B cell (primary cell): ENCODE measurements at regions not wholly inside any gene's neighbourhood (a gene's known extent, or its start where the extent isn't known, plus 50 kb on each side); places are given as distances from the start of the nearest gene placed in this dataset.

ENCODE experiments used
- ATAC-seq: fragments of 200-7000 bp; cut with Tn5 transposase; one replicate; pipeline ENCODE4 v1.10.0; 2021; ENCODE audit warnings: low read depth, mild to moderate bottlenecking, moderate number of reproducible peaks, moderate library complexity
- CTCF ChIA-PET: fragments of 350-600 bp; sonication (Branson Sonifier 250); formaldehyde crosslinking; loops from one replicate; lab custom pipeline; 2021; ENCODE audit warnings: antibody characterized with exemption, inconsistent platforms; lab: Charles Lee
- POLR2A ChIA-PET: fragments of 350-600 bp; sonication (Branson Sonifier 250); formaldehyde crosslinking; loops from one replicate; lab custom pipeline; 2021; ENCODE audit warnings: antibody characterized with exemption; lab: Charles Lee
- DNase-seq: peaks from one replicate; pipeline ENCODE4 v3.0.0; 2013
- H2AFZ ChIP-seq: 2 replicates; pipeline ENCODE4 v1.6.1; 2012; ENCODE audit warnings: mild to moderate bottlenecking, low read depth, low read length; ENCODE audit not compliant: insufficient read depth, poor library complexity, severe bottlenecking
- H3K27ac ChIP-seq, 2 donors: 1 replicate in 1 of 2; 2 replicates in 1 of 2; pipeline ENCODE4 v1.5.1; 2012 to 2013; ENCODE audit warnings: low read length in 2 of 2, mild to moderate bottlenecking in 2 of 2, moderate library complexity in 1 of 2
- H3K27me3 ChIP-seq, 4 experiments: fragments of 200-600 bp in 1 of 4; sonication (generic) in 1 of 4; replicated peaks in 1 of 4; 1 replicate in 2 of 4; 2 replicates in 2 of 4; pipeline versions ENCODE4 v1.6.1 to v1.7.0; 2013 to 2016; ENCODE audit warnings: low read length in 3 of 4, mild to moderate bottlenecking in 2 of 4, mixed read lengths in 1 of 4, moderate library complexity in 1 of 4; ENCODE audit not compliant: insufficient read depth in 4 of 4, control insufficient read depth in 3 of 4; ENCODE audit errors: control extremely low read depth in 1 of 4
- H3K36me3 ChIP-seq, 2 experiments: replicated peaks in 1 of 2; 1 replicate in 1 of 2; 2 replicates in 1 of 2; pipeline versions ENCODE4 v1.6.1 to v1.7.1; 2013; ENCODE audit warnings: low read length in 1 of 2; ENCODE audit not compliant: insufficient read depth in 2 of 2, control insufficient read depth in 1 of 2; ENCODE audit errors: control extremely low read depth in 1 of 2, extremely low read depth in 1 of 2
- H3K4me1 ChIP-seq, 2 donors: fragments of 200-600 bp in 1 of 2; sonication (generic) in 1 of 2; 1 replicate in 1 of 2; 2 replicates in 1 of 2; pipeline versions ENCODE4 v1.5.1 to v1.6.1; 2013 to 2017; ENCODE audit warnings: low read length in 2 of 2; ENCODE audit not compliant: control insufficient read depth in 2 of 2, insufficient read depth in 2 of 2
- H3K4me2 ChIP-seq: replicated peaks from 2 replicates; pipeline ENCODE3; 2012; ENCODE audit warnings: mild to moderate bottlenecking, low read depth, low read length; ENCODE audit not compliant: poor library complexity, severe bottlenecking
- H3K4me3 ChIP-seq, 5 experiments: fragments of 200-600 bp in 1 of 5; sonication (generic) in 1 of 5; 1 replicate in 3 of 5; 2 replicates in 2 of 5; pipeline versions ENCODE4 v1.5.1 to v1.7.0; 2011 to 2016; ENCODE audit warnings: low read length in 4 of 5, mild to moderate bottlenecking in 4 of 5, low read depth in 2 of 5, control low read depth in 1 of 5, moderate library complexity in 1 of 5; ENCODE audit not compliant: insufficient read depth in 1 of 5; ENCODE audit errors: control extremely low read depth in 1 of 5, extremely low read depth in 1 of 5
- H3K79me2 ChIP-seq: fragments of 200-600 bp; sonication (generic); one replicate; pipeline ENCODE4 v1.6.0; 2016; ENCODE audit warnings: low read length; ENCODE audit not compliant: control insufficient read depth, insufficient read depth
- H3K9ac ChIP-seq: fragments of 200-600 bp; sonication (generic); 2 replicates; pipeline ENCODE4 v1.6.1; 2017; ENCODE audit warnings: mild to moderate bottlenecking, low read length, moderate library complexity
- H3K9me3 ChIP-seq, 3 donors: one replicate each; pipeline versions ENCODE4 v1.6.1 to v1.7.1; 2013; ENCODE audit warnings: low read length in 2 of 3; ENCODE audit not compliant: control insufficient read depth in 2 of 3, insufficient read depth in 1 of 3; ENCODE audit errors: control extremely low read depth in 1 of 3
- H4K20me1 ChIP-seq: 2 replicates; pipeline ENCODE4 v1.6.0; 2012; ENCODE audit warnings: mild to moderate bottlenecking, low read length; ENCODE audit not compliant: insufficient read depth, control insufficient read depth, poor library complexity, severe bottlenecking
- H3K27ac Mint-ChIP-seq: one replicate; pipeline ENCODE4 v1.8.0; 2021; ENCODE audit warnings: mixed read lengths
- H3K27me3 Mint-ChIP-seq: one replicate; pipeline ENCODE4 v1.8.0; 2021; ENCODE audit warnings: mixed read lengths
- H3K4me1 Mint-ChIP-seq: one replicate; pipeline ENCODE4 v1.8.0; 2021; ENCODE audit warnings: mixed read lengths
- H3K4me3 Mint-ChIP-seq: one replicate; pipeline ENCODE4 v1.8.0; 2021; ENCODE audit warnings: mixed read lengths
- H3K9me3 Mint-ChIP-seq: one replicate; pipeline ENCODE4 v1.8.0; 2022; ENCODE audit warnings: mixed read lengths; ENCODE audit not compliant: insufficient read depth
- CTCF ChIP-seq: fragments of 200-600 bp; IDR thresholded peaks from one replicate; pipeline ENCODE4 v1.8.0; 2022; ENCODE audit warnings: antibody characterized with exemption, mild to moderate bottlenecking
- EZH2 ChIP-seq: IDR thresholded peaks from 2 replicates; pipeline ENCODE4 v1.6.1; 2012; ENCODE audit warnings: borderline replicate concordance, low read depth, mild to moderate bottlenecking, moderate library complexity, low read length; ENCODE audit not compliant: insufficient read depth, poor library complexity, severe bottlenecking
- intact Hi-C: fragments of 100-400 bp; cut with micrococcal nuclease; formaldehyde crosslinking; loops from one replicate; pipeline ENCODE4 v1.10.0; 2022

- H3K9me3 Mint-ChIP-seq, result peaks cover 2% of the 10 kb centered on the region
- CTCF ChIA-PET, result interaction anchor here (1.2 kb wide), 1 partner anchor 41 kb away, joined by 3 read pairs; no protein-coding TSS in a partner anchor
- ATAC-seq (peak; percentile 49), DNase-seq (peak; percentile 8)
- Histone ChIP-seq H3K79me2 (no peaks in the 10 kb centered on the region), H3K9me3 (peaks cover 0 to 3% (median 1%) of the 10 kb centered on the region in 3 donors), H3K4me1 (no peaks in the 10 kb centered on the region), H3K36me3 (no peaks in the 10 kb centered on the region), H3K27ac (no peak overlapping the region), H3K4me3 (no peak overlapping the region), H3K27me3 (peaks cover 0 to 6% (median 0%) of the 10 kb centered on the region in 4 experiments), H4K20me1 (no peaks in the 10 kb centered on the region), H2AFZ (no peak overlapping the region), H3K9ac (no peak overlapping the region), H3K4me2 (no peak overlapping the region)
- H3K4me3 Mint-ChIP-seq, result no peak overlapping the region
- TF ChIP-seq CTCF, result no peak
- peaks cover 29% of the 10 kb centered on the region for H3K27me3 Mint-ChIP-seq
- H3K4me1 Mint-ChIP-seq, result peaks cover 4% of the 10 kb centered on the region
- no peak overlapping the region for H3K27ac Mint-ChIP-seq
- intact Hi-C loops, result no loop called here
- POLR2A ChIA-PET, result no interaction called here
Measured at GRCh38 chr3:40930131-40930538, 269.2 kb upstream of the CTNNB1 start.

DNA sequence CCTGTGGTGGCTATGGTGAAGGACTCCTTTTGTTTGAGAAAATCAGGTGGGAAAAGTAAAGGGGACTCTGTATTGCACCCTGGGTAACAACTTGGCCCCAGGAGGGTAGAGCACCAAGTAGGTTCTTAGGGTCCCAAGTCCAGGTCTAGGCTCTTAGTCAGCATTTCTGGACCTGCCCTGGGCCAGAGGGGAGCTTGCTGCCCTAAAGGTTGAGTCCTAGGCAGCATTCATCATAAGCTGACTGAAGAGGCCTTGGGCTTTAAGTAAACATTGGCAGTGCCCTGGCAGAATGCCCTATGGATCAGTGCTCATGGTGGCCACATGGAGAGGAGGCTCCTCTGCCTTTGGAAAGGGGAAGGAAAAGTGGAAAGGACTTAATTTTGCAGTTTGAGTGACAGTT lies 268.5 kb upstream of the CTNNB1 start:
- H3K9me3 ChIP-seq, result peaks cover 0 to 3% (median 1%) of the 10 kb centered on the region in 3 donors
- H3K4me2 ChIP-seq, result no peak overlapping the region
- H3K27ac ChIP-seq, result no peak overlapping the region
- no peaks in the 10 kb centered on the region for H4K20me1 ChIP-seq
- DNase-seq (no peak), ATAC-seq (no peak)
- H3K9ac ChIP-seq, result no peak overlapping the region
- TF ChIP-seq EZH2 (no peak), CTCF (no peak)
- no peak overlapping the region for H2AFZ ChIP-seq
- no peaks in the 10 kb centered on the region for H3K4me1 ChIP-seq
- H3K79me2 ChIP-seq, result no peaks in the 10 kb centered on the region
- H3K4me1 Mint-ChIP-seq, result peaks cover 4% of the 10 kb centered on the region
- H3K27me3 ChIP-seq, result peaks cover 0 to 6% (median 0%) of the 10 kb centered on the region in 4 experiments
- no peak overlapping the region for H3K27ac Mint-ChIP-seq
- intact Hi-C loops, result no loop called here
- ChIA-PET CTCF (no interaction called here), POLR2A (no interaction called here)
- peaks cover 29% of the 10 kb centered on the region for H3K27me3 Mint-ChIP-seq
- H3K36me3 ChIP-seq, result no peaks in the 10 kb centered on the region
- peaks cover 2% of the 10 kb centered on the region for H3K9me3 Mint-ChIP-seq
- no peak overlapping the region for H3K4me3 Mint-ChIP-seq
- no peak overlapping the region for H3K4me3 ChIP-seq
